ENCODE measurements at regions not wholly inside any gene's neighbourhood (a gene's known extent, or its start where the extent isn't known, plus 50 kb on each side); places are given as distances from the start of the nearest gene placed in this dataset.

DNA sequence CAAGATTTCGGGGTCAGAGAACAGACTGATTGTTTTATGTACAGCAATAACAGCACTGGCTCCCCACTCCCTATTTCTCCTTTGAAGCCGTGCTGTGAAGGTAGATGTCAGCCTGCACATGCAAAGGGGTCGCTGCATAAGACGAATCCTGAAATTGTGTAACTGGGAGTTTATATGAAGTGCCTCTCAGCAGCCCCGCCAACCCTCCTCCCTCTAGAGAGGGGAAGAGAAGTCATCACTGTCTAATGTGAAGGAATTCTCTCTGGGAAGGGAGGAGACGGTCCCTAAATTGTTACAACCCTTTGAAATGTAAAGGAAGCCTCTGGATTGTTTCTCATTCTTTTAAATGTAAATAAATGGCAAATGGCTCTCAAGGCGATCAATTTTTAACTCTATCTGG lies 545.3 kb downstream of the PLA2G4A start:
- DNase-seq (ENCODE audit: extremely low read depth, insufficient read length): no peak
- TF ChIP-seq, protein P1, sequence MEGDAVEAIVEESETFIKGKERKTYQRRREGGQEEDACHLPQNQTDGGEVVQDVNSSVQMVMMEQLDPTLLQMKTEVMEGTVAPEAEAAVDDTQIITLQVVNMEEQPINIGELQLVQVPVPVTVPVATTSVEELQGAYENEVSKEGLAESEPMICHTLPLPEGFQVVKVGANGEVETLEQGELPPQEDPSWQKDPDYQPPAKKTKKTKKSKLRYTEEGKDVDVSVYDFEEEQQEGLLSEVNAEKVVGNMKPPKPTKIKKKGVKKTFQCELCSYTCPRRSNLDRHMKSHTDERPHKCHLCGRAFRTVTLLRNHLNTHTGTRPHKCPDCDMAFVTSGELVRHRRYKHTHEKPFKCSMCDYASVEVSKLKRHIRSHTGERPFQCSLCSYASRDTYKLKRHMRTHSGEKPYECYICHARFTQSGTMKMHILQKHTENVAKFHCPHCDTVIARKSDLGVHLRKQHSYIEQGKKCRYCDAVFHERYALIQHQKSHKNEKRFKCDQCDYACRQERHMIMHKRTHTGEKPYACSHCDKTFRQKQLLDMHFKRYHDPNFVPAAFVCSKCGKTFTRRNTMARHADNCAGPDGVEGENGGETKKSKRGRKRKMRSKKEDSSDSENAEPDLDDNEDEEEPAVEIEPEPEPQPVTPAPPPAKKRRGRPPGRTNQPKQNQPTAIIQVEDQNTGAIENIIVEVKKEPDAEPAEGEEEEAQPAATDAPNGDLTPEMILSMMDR (IDR thresholded peaks at IDR 0.05; ENCODE audit: insufficient read depth, low read length, poor library complexity, severe bottlenecking): no peak
- H3K36me3 ChIP-seq (ENCODE audit: control insufficient read depth, insufficient read depth, low read length): no peaks in the 10 kb centered on the region
- H3K4me3 ChIP-seq (replicated peaks; ENCODE audit: low read depth, low read length): no peak overlapping the region
- no peaks in the 10 kb centered on the region for H3K27me3 ChIP-seq (replicated peaks; ENCODE audit: control insufficient read depth, insufficient read depth, low read length)

DNA sequence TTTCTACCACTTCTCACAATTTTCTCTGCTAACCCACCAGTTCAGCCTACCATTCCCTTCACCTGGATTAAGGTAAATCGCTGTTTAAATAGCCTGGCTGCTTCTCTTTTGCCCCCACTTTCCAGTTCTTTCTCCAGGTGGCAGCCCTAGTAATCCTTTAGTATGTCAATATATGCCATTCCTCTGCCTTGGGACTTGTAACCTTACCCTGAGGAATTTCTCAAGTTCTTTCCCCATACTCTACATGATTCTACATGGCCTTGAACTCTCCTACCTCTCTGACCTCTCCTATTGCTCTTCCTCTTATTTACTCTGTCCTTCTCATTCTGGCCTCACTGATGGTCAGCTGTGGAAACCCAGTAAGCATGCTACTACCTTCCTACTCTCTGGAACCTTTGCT lies 546.0 kb downstream of the PLA2G4A start:
- Histone ChIP-seq H3K27me3 (replicated peaks; ENCODE audit: control insufficient read depth, insufficient read depth, low read length) (no peaks in the 10 kb centered on the region), H3K4me3 (replicated peaks; ENCODE audit: low read depth, low read length) (no peak overlapping the region), H3K36me3 (ENCODE audit: control insufficient read depth, insufficient read depth, low read length) (no peaks in the 10 kb centered on the region)
- TF ChIP-seq, protein P1 (IDR thresholded peaks at IDR 0.05; ENCODE audit: insufficient read depth, low read length, poor library complexity, severe bottlenecking): no peak
- no peak for DNase-seq (ENCODE audit: extremely low read depth, insufficient read length)

DNA sequence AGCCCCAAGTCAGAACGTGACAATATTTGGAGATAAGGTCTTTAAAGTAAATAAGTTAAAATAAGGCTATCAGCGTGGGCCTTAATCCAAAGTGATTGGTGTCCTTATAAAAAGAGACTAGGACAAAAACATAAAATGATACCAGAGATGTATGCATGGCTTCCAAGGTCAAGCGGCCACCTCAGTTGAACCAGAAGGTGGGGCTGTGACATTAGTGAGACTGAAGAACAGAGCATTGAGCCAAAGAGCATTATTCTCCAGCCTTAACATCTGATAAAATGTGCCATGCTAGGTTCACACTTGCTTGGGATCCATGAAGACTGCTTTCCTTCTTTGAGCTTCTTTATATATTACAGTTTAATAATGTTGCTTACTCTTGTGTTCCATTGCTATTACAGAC lies 554.6 kb downstream of the PLA2G4A start:
- no peaks in the 10 kb centered on the region for H3K27me3 ChIP-seq (replicated peaks; ENCODE audit: control insufficient read depth, insufficient read depth, low read length)
- TF ChIP-seq, protein P1 (IDR thresholded peaks at IDR 0.05; ENCODE audit: insufficient read depth, low read length, poor library complexity, severe bottlenecking): peak; percentile 38
- no peak overlapping the region for H3K4me3 ChIP-seq (replicated peaks; ENCODE audit: low read depth, low read length)
- H3K36me3 ChIP-seq (ENCODE audit: control insufficient read depth, insufficient read depth, low read length): no peaks in the 10 kb centered on the region
- no peak for DNase-seq (ENCODE audit: extremely low read depth, insufficient read length)

DNA sequence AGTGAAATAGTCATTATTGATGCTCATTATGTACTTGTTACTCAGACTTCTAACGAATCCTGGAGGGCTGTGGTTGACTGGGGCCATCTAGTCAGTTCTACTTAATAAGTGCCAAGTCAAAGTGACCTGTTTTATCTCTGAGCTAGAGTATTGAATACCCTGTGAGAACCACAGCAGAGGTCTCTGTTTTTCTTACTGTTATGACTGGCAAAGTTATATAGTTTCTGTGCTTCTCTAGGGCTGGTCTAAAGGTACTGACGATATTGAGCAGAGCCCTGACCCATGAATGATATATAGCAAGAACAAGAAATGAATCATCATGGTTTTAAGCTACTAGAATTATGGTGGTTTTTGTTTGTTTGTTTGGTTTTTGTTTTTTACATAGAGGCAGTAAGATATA lies 555.8 kb downstream of the PLA2G4A start:
- TF ChIP-seq, protein P1 (IDR thresholded peaks at IDR 0.05; ENCODE audit: insufficient read depth, low read length, poor library complexity, severe bottlenecking): no peak
- H3K27me3 ChIP-seq (replicated peaks; ENCODE audit: control insufficient read depth, insufficient read depth, low read length): no peaks in the 10 kb centered on the region

DNA sequence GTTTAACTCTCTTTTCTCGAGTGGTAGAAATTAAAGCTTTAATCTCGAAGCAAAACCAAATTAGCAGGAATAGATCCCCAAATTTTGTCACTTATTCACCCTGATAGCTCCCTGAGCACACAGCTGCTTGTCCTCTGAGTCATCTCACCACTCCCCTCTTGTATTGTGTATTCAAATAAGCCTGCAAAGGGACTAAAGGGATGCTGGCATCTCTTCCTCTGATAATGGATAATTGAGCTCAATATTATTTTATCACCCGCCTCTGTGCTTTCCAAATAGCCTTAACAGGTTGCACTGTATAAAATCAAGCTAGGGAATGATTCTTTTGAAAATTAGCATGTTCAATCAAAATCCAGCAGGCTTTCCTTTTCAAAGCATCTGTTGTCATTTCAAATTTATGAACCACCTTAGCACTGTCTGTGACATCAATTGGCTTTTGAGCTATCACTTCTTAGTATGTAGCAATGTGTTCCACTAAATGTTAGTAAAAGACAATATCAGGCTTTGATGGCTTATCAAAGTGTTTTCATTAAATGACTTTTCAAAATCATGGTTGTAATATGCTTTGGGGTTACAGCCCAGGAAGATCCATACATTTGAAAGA lies 561.6 kb downstream of the PLA2G4A start:
- no peaks in the 10 kb centered on the region for H3K27me3 ChIP-seq (replicated peaks; ENCODE audit: control insufficient read depth, insufficient read depth, low read length)
- H3K4me3 ChIP-seq (replicated peaks; ENCODE audit: low read depth, low read length): no peak overlapping the region
- TF ChIP-seq, protein P1 (IDR thresholded peaks at IDR 0.05; ENCODE audit: insufficient read depth, low read length, poor library complexity, severe bottlenecking): no peak
- no peak for DNase-seq (ENCODE audit: extremely low read depth, insufficient read length)
- H3K36me3 ChIP-seq (ENCODE audit: control insufficient read depth, insufficient read depth, low read length): no peaks in the 10 kb centered on the region

More for the DNA sequence above, 555.8 kb downstream of the PLA2G4A start:
- Histone ChIP-seq H3K4me3 (replicated peaks; ENCODE audit: low read depth, low read length) (no peak overlapping the region), H3K36me3 (ENCODE audit: control insufficient read depth, insufficient read depth, low read length) (no peaks in the 10 kb centered on the region)
- no peak for DNase-seq (ENCODE audit: extremely low read depth, insufficient read length)

DNA sequence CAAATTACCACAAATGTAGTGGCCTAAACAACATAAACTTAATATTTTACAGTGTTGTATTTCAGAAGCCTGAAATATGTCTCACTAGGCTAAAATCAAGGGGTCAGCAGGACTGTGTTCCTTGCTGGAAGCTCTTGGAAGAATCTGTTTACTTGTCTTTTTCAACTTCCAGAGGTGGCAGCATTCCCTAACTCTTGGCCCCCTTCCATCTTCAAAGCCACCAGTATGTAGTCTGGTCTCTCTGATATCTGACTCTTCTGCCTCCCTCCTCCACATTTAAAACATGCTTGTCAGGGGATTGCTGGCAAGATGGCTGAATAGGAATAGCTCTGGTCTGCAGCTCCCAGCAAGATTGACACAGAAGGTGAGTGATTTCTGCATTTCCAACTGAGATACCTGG lies 567.5 kb downstream of the PLA2G4A start:
- Histone ChIP-seq H3K36me3 (ENCODE audit: control insufficient read depth, insufficient read depth, low read length) (no peaks in the 10 kb centered on the region), H3K27me3 (replicated peaks; ENCODE audit: control insufficient read depth, insufficient read depth, low read length) (no peaks in the 10 kb centered on the region), H3K4me3 (replicated peaks; ENCODE audit: low read depth, low read length) (no peak overlapping the region)
- DNase-seq (ENCODE audit: extremely low read depth, insufficient read length): no peak
- TF ChIP-seq, protein P1 (IDR thresholded peaks at IDR 0.05; ENCODE audit: insufficient read depth, low read length, poor library complexity, severe bottlenecking): no peak

All from GM06990 (cell line).